Lung (tissue), 11 donors: ENCODE measurements at regions not wholly inside any gene's neighbourhood (a gene's known extent, or its start where the extent isn't known, plus 50 kb on each side); places are given as distances from the start of the nearest gene placed in this dataset.

Source experiments
- ATAC-seq: fragments of 200-7000 bp; cut with Tn5 transposase; one replicate; pipeline ENCODE4 v1.9.1; 2020; ENCODE audit warnings: moderate number of reproducible peaks; ENCODE audit not compliant: insufficient read depth, low FRiP score
- DNase-seq, 3 donors: peaks; one replicate each; pipeline ENCODE4 v3.0.0-alpha.2; 2013 to 2017
- H3K27ac ChIP-seq, 2 donors: one replicate each; pipeline ENCODE4 v1.5.1; 2013; ENCODE audit warnings: mild to moderate bottlenecking in 2 of 2, moderate library complexity in 2 of 2, control low read depth in 1 of 2, inconsistent platforms in 1 of 2, low read depth in 1 of 2, low read length in 1 of 2
- H3K27me3 ChIP-seq, 3 donors: one replicate each; pipeline ENCODE4 v1.5.1; 2013; ENCODE audit warnings: low read length in 2 of 3; ENCODE audit not compliant: control insufficient read depth in 3 of 3, insufficient read depth in 3 of 3
- H3K36me3 ChIP-seq, 4 donors: one replicate each; pipeline ENCODE4 v1.5.1; 2013; ENCODE audit warnings: low read length in 4 of 4, mild to moderate bottlenecking in 1 of 4, moderate library complexity in 1 of 4; ENCODE audit not compliant: control insufficient read depth in 4 of 4, insufficient read depth in 4 of 4
- H3K4me1 ChIP-seq, 5 donors: one replicate each; pipeline ENCODE4 v1.5.1; 2013; ENCODE audit warnings: low read length in 5 of 5, mild to moderate bottlenecking in 2 of 5, moderate library complexity in 1 of 5; ENCODE audit not compliant: control insufficient read depth in 5 of 5, insufficient read depth in 5 of 5
- H3K4me3 ChIP-seq: one replicate; pipeline ENCODE4 v1.5.1; 2013; ENCODE audit warnings: mild to moderate bottlenecking, control low read depth, moderate library complexity
- H3K9ac ChIP-seq, 2 donors: one replicate each; pipeline ENCODE4 v1.5.1; 2013; ENCODE audit warnings: low read length in 2 of 2, control low read depth in 1 of 2; ENCODE audit not compliant: insufficient read depth in 1 of 2
- H3K9me3 ChIP-seq, 4 donors: one replicate each; pipeline ENCODE4 v1.5.1; 2013; ENCODE audit warnings: low read length in 3 of 4, mild to moderate bottlenecking in 1 of 4, moderate library complexity in 1 of 4; ENCODE audit not compliant: control insufficient read depth in 4 of 4, insufficient read depth in 3 of 4
- CTCF ChIP-seq: IDR thresholded peaks from 2 replicates; pipeline ENCODE4 v1.5.1; 2012; ENCODE audit warnings: mild to moderate bottlenecking; ENCODE audit errors: control extremely low read depth, extremely low read depth
- WGBS, 2 donors: extraction: QIAGEN DNeasy Blood & Tissue Kit; methylation state at CpG; one replicate each; pipeline ENCODE4 v1.1.7; 2013; 5-methylcytosine and 5-hydroxymethylcytosine counted together
- donor health status: control.
- donor health status: control.
- donor health status: Bipolar disorder and iron deficiency.
- donor health status: healthy.
- donor health status: DM: yes; HTN: yes; CAD: no.

DNA sequence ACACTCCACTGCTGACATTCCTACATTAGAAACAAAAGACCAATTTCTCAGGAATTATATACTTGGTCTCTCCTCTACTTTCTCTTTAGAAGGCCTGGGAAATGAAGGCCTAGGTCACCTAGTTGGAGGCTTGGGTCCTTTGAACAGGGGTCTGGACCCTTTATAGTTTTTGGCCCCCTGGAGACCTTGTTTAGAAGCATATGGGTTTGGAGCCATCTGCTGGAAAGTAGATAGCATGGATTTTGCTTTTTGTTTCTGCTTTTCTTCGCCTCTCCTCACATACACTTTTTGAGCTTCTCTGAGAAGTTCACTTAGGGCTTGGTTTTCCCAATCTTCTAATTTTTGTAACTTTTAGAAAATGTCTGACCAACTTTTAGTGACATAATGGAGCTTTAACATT lies 67.1 kb upstream of the CDK20 start:
- no peak for TF ChIP-seq CTCF
- DNase-seq (peak in 2 of 3 donors; percentile 42 to 46), ATAC-seq (no peak)
- no peak overlapping the region for H3K9ac ChIP-seq
- no peak overlapping the region for H3K27ac ChIP-seq
- no peaks in the 10 kb centered on the region for H3K36me3 ChIP-seq
- peaks cover 2 to 26% (median 13%) of the 10 kb centered on the region in 4 donors for H3K9me3 ChIP-seq
- WGBS, 2 donors, result 91 to 93% methylated on average over 1 of the region's 1 CpG
- H3K27me3 ChIP-seq, result no peaks in the 10 kb centered on the region
- no peaks in the 10 kb centered on the region for H3K4me1 ChIP-seq
- no peak overlapping the region for H3K4me3 ChIP-seq

- no peak overlapping the region for H3K9ac ChIP-seq
- ATAC-seq, result no peak
- H3K27me3 ChIP-seq, result no peaks in the 10 kb centered on the region
- no peak for DNase-seq
- no peaks in the 10 kb centered on the region for H3K36me3 ChIP-seq
- peaks cover 0 to 15% (median 9%) of the 10 kb centered on the region in 4 donors for H3K9me3 ChIP-seq
- H3K27ac ChIP-seq, result no peak overlapping the region
- no peak for TF ChIP-seq CTCF
- no peak overlapping the region for H3K4me3 ChIP-seq
- 89 to 95% methylated on average over 3 of the region's 3 CpGs for WGBS, 2 donors
- no peaks in the 10 kb centered on the region for H3K4me1 ChIP-seq
Observed at GRCh38 chr9:88037285-88037845, 63.0 kb upstream of the CDK20 start.

DNA sequence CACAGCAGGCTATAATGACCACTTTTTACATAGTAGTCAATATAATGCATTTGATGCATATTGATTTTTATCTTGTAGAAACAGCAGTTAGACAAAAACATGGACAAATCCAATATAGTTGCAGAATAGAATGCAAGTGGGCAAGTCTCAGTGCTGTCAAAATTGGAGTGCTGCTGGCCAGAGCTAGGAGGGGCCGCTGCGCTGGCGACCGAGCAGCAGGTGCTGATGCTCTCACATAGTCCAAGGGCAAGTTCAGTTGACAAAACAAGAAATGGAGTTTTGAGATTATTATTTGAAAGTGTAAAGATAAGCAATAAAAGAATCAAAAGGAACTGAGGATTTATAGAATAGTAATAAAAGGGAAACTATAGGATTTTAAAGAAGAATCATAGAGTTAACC lies 60.6 kb upstream of the CDK20 start:
- Histone ChIP-seq H3K27ac (no peak overlapping the region), H3K4me3 (no peak overlapping the region), H3K9me3 (peaks cover 0 to 15% (median 9%) of the 10 kb centered on the region in 4 donors), H3K9ac (no peak overlapping the region), H3K27me3 (no peaks in the 10 kb centered on the region), H3K36me3 (no peaks in the 10 kb centered on the region), H3K4me1 (no peaks in the 10 kb centered on the region)
- DNase-seq (no peak), ATAC-seq (no peak)
- WGBS, 2 donors, result 97 to 99% methylated on average over 4 of the region's 4 CpGs
- no peak for TF ChIP-seq CTCF

DNA sequence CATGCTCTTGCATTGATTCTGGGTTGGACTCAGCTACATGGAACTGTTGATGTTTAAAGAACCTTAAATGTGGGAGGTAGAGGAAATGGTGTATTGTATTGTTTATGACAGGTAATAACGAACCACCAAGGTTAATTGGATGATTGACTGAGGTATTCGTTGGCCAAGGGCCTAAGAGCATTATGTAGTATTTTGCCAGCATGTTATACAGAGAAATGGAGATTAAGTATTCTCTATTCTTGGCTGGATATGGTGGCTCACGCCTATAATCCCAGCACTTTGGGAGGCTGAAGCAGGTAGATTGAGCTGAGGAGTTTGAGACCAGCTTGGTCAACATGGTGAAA lies 59.0 kb upstream of the CDK20 start:
- Histone ChIP-seq H3K4me3 (no peak overlapping the region), H3K9me3 (peaks cover 0 to 13% (median 8%) of the 10 kb centered on the region in 4 donors), H3K27me3 (no peaks in the 10 kb centered on the region), H3K36me3 (no peaks in the 10 kb centered on the region), H3K27ac (no peak overlapping the region), H3K4me1 (no peaks in the 10 kb centered on the region), H3K9ac (no peak overlapping the region)
- TF ChIP-seq CTCF, result no peak
- WGBS, 2 donors, result 71 to 91% methylated on average over 3 of the region's 3 CpGs
- no peak for ATAC-seq
- DNase-seq, result no peak
